Heart left ventricle (tissue), 16 donors: ENCODE measurements at regions not wholly inside any gene's neighbourhood (a gene's known extent, or its start where the extent isn't known, plus 50 kb on each side); places are given as distances from the start of the nearest gene placed in this dataset.

Experiments
- ATAC-seq, 4 donors: fragments of 200-7000 bp; cut with Tn5 transposase; one replicate each; pipeline ENCODE4 v1.9.1; 2020 to 2022; ENCODE audit warnings: moderate library complexity in 4 of 4, mild to moderate bottlenecking in 3 of 4, moderate number of reproducible peaks in 1 of 4
- DNase-seq, 5 donors: peaks; one replicate each; pipeline ENCODE4 v3.0.0-alpha.2; 2020
- H3K27ac ChIP-seq, 12 donors: fragments of 200-600 bp; sonication (generic) in 4 of 12; one replicate each; pipeline versions ENCODE4 v1.5.0 to v1.8.0; 2016 to 2022; ENCODE audit warnings: mild to moderate bottlenecking in 2 of 12
- H3K27me3 ChIP-seq, 9 donors: fragments of 200-600 bp; sonication (generic) in 2 of 9; one replicate each; pipeline versions ENCODE4 v1.5.1 to v1.8.0; 2016 to 2022; ENCODE audit warnings: mild to moderate bottlenecking in 3 of 9
- H3K36me3 ChIP-seq, 9 donors: fragments of 200-600 bp; sonication (generic) in 2 of 9; one replicate each; pipeline versions ENCODE4 v1.5.0 to v1.8.0; 2018 to 2022; ENCODE audit warnings: mild to moderate bottlenecking in 2 of 9
- H3K4me1 ChIP-seq, 12 donors: fragments of 200-600 bp; sonication (generic) in 4 of 12; one replicate each; pipeline versions ENCODE4 v1.5.0 to v1.8.0; 2016 to 2022; ENCODE audit warnings: mild to moderate bottlenecking in 3 of 12
- H3K4me3 ChIP-seq, 12 donors: fragments of 200-600 bp; sonication (generic) in 4 of 12; one replicate each; pipeline versions ENCODE4 v1.5.0 to v1.8.0; 2017 to 2022; ENCODE audit warnings: mild to moderate bottlenecking in 9 of 12, moderate library complexity in 4 of 12
- H3K9me3 ChIP-seq, 12 donors: fragments of 200-600 bp; sonication (generic) in 4 of 12; one replicate each; pipeline versions ENCODE4 v1.5.0 to v1.8.0; 2016 to 2022; ENCODE audit warnings: mild to moderate bottlenecking in 1 of 12
- CTCF ChIP-seq, 12 donors: fragments of 200-600 bp; sonication (generic) in 4 of 12; IDR thresholded peaks; one replicate each; pipeline versions ENCODE4 v1.5.0 to v1.8.0; 2018 to 2022; ENCODE audit warnings: antibody characterized with exemption in 12 of 12, mild to moderate bottlenecking in 5 of 12
- POLR2A ChIP-seq, 2 donors: fragments of 450-650 bp; IDR thresholded peaks; one replicate each; pipeline ENCODE4 v1.6.1; 2017; ENCODE audit warnings: antibody characterized with exemption in 2 of 2, mild to moderate bottlenecking in 2 of 2, moderate library complexity in 2 of 2
- WGBS, 4 donors: extraction: QIAGEN DNeasy Blood & Tissue Kit in 2 of 4; methylation state at CpG; one replicate each; pipeline versions ENCODE4 v1.1.5 to v1.1.7; 2013 to 2018; 5-methylcytosine and 5-hydroxymethylcytosine counted together
- intact Hi-C, 10 donors: fragments of 100-400 bp; cut with DNase I; formaldehyde crosslinking; loops; one replicate each; pipeline versions ENCODE4 v1.11.1 to v1.14.2; 2022
- donor health status: ischemic (EF 13 %, LVEDD 7.1; RV severe dilation, severe dysfunction).
- donor health status: healthy with polysubstance abuse.
- donor health status: DM: no; HTN: yes; CAD: no.
- donor health status: DM: no; HTN: no; CAD: no.
- donor health status: ischemic (EF 25% LVEDD 6.9; RV normal size, moderate dysfunction).
- donor health status: ischemic (EF 25% LVEDD 5.7; RV mildly dilated, moderate dysfunction).
- donor health status: healthy.
- donor health status: DM: yes; HTN: yes; CAD: no.
- donor health status: ischemic (EF 35%, LVEDD 5.7; RV mildly dilated, moderate dysfunction).
- donor health status: nonischemic (EF 11% LVEDD 7.7; RV severe dilation, severe dysfunction).
- donor health status: DM: yes; HTN: yes; CAD: no.
- donor health status: PGD.
- donor health status: ischemic (EF 29% LVEDD 5.4; RV normal size, mild dysfunction).
- donor health status: nonischemic (EF 23%, LVEDD 6.1; RV moderate dilation, normal function).

- DNase-seq: no peak
- Histone ChIP-seq H3K4me3 (no peak overlapping the region), H3K36me3 (no peaks in the 10 kb centered on the region), H3K27ac (no peak overlapping the region), H3K9me3 (no peaks in the 10 kb centered on the region), H3K27me3 (no peaks in the 10 kb centered on the region), H3K4me1 (no peaks in the 10 kb centered on the region)
- intact Hi-C loops: no loop called here
- no peak for ATAC-seq
- 88 to 92% (median 88%) methylated on average over 3 of the region's 3 CpGs for WGBS, 4 donors
- TF ChIP-seq POLR2A (IDR thresholded peaks at IDR 0.05): no peak
- TF ChIP-seq CTCF (IDR thresholded peaks at IDR 0.05): no peak
Measured at GRCh38 chr12:41739066-41739465, 405.6 kb downstream of the GXYLT1 start.

- intact Hi-C loops: no loop called here
- DNase-seq (no peak), ATAC-seq (no peak)
- Histone ChIP-seq H3K36me3 (no peaks in the 10 kb centered on the region), H3K4me3 (no peak overlapping the region), H3K4me1 (no peaks in the 10 kb centered on the region), H3K27ac (no peak overlapping the region), H3K9me3 (no peaks in the 10 kb centered on the region), H3K27me3 (no peaks in the 10 kb centered on the region)
- TF ChIP-seq CTCF (IDR thresholded peaks at IDR 0.05): no peak
- TF ChIP-seq POLR2A (IDR thresholded peaks at IDR 0.05): no peak
- 84 to 92% (median 85%) methylated on average over 3 of the region's 3 CpGs for WGBS, 4 donors
Measured at GRCh38 chr12:41737423-41737822, 407.3 kb downstream of the GXYLT1 start.

- WGBS, 4 donors: 70 to 85% (median 79%) methylated on average over 1 of the region's 1 CpG
- no peaks in the 10 kb centered on the region for H3K4me1 ChIP-seq
- no peak for DNase-seq
- H3K4me3 ChIP-seq: no peak overlapping the region
- intact Hi-C loops: no loop called here
- TF ChIP-seq CTCF (IDR thresholded peaks at IDR 0.05) (no peak), POLR2A (IDR thresholded peaks at IDR 0.05) (no peak)
- H3K27ac ChIP-seq: no peak overlapping the region
- no peak for ATAC-seq
- H3K9me3 ChIP-seq: no peaks in the 10 kb centered on the region
- no peaks in the 10 kb centered on the region for H3K27me3 ChIP-seq
- no peaks in the 10 kb centered on the region for H3K36me3 ChIP-seq
Measured at GRCh38 chr12:41736436-41736835, 408.2 kb downstream of the GXYLT1 start.

GRCh38 chr12:41731691-41732090 lies 413.0 kb downstream of the GXYLT1 start:
- no peak for DNase-seq
- Histone ChIP-seq H3K9me3 (no peaks in the 10 kb centered on the region), H3K27ac (no peak overlapping the region), H3K36me3 (no peaks in the 10 kb centered on the region), H3K4me3 (no peak overlapping the region), H3K4me1 (no peaks in the 10 kb centered on the region), H3K27me3 (no peaks in the 10 kb centered on the region)
- ATAC-seq: no peak
- TF ChIP-seq CTCF (IDR thresholded peaks at IDR 0.05): no peak
- TF ChIP-seq POLR2A (IDR thresholded peaks at IDR 0.05): no peak
- intact Hi-C loops: no loop called here
- WGBS, 4 donors: 77 to 95% (median 86%) methylated on average over 1 of the region's 1 CpG
